PC-9 (cell line): ENCODE measurements at regions not wholly inside any gene's neighbourhood (a gene's known extent, or its start where the extent isn't known, plus 50 kb on each side); places are given as distances from the start of the nearest gene placed in this dataset.

Source experiments
- BruUV-seq: library from RNA; stranded (reverse); fragments of 400-500 nt; replicated peaks from 2 replicates; lab custom pipeline; 2021; lab: Mats Ljungman, UMichigan
- CTCF ChIA-PET: fragments of 300-600 bp; sonication (Branson Sonifier 250); formaldehyde crosslinking; loops from one replicate; lab custom pipeline; 2022; ENCODE audit warnings: antibody characterized with exemption; lab: Charles Lee
- POLR2A ChIA-PET: fragments of 300-600 bp; sonication (Branson Sonifier 250); formaldehyde crosslinking; loops from one replicate; lab custom pipeline; 2022; ENCODE audit warnings: antibody characterized with exemption; ENCODE audit not compliant: unreplicated experiment; lab: Charles Lee
- DNase-seq, 2 experiments: peaks; one replicate each; pipeline versions ENCODE4 v3.0.0 to v3.0.0-alpha.2; 2015 to 2022; ENCODE audit warnings: mixed read lengths in 1 of 2
- H2AFZ ChIP-seq: fragments of 200-600 bp; sonication (generic); 2 replicates; pipeline ENCODE4 v1.8.1; 2017; ENCODE audit warnings: antibody characterized with exemption
- H3F3A ChIP-seq: fragments of 200-600 bp; sonication (generic); 2 replicates; pipeline ENCODE4 v1.8.1; 2017; ENCODE audit warnings: antibody characterized with exemption, mild to moderate bottlenecking, low read depth; ENCODE audit not compliant: insufficient read depth
- H3K27ac ChIP-seq: fragments of 200-600 bp; sonication (generic); 2 replicates; pipeline ENCODE4 v1.6.1; 2016; ENCODE audit warnings: mixed run types
- H3K27me3 ChIP-seq: fragments of 200-600 bp; sonication (generic); 2 replicates; pipeline ENCODE4 v1.6.1; 2016; ENCODE audit warnings: low read depth, mixed run types; ENCODE audit not compliant: insufficient read depth
- H3K36me3 ChIP-seq: fragments of 200-600 bp; sonication (generic); 2 replicates; pipeline ENCODE4 v1.6.1; 2016; ENCODE audit warnings: low read depth, mixed run types
- H3K4me1 ChIP-seq: fragments of 200-600 bp; sonication (generic); replicated peaks from 2 replicates; pipeline ENCODE4 v1.6.1; 2016; ENCODE audit warnings: mixed run types; ENCODE audit not compliant: insufficient read depth
- H3K4me2 ChIP-seq: fragments of 200-600 bp; sonication (generic); 2 replicates; pipeline ENCODE4 v1.6.1; 2017; ENCODE audit warnings: mixed run types
- H3K4me3 ChIP-seq: fragments of 200-600 bp; sonication (generic); 2 replicates; pipeline ENCODE4 v1.6.1; 2016; ENCODE audit warnings: mixed run types
- H3K79me2 ChIP-seq: fragments of 200-600 bp; sonication (generic); 2 replicates; pipeline ENCODE4 v1.6.1; 2017; ENCODE audit warnings: low read depth, mixed run types
- H3K9me2 ChIP-seq: fragments of 200-600 bp; sonication (generic); 2 replicates; pipeline ENCODE4 v1.8.1; 2017; ENCODE audit warnings: mild to moderate bottlenecking; ENCODE audit not compliant: insufficient read depth
- H3K9me3 ChIP-seq: fragments of 200-600 bp; sonication (generic); 2 replicates; pipeline ENCODE4 v1.8.1; 2016; ENCODE audit warnings: low read depth; ENCODE audit not compliant: insufficient read depth
- H4K20me1 ChIP-seq: fragments of 200-600 bp; sonication (generic); 2 replicates; pipeline ENCODE4 v1.8.1; 2017; ENCODE audit not compliant: insufficient read depth
- EZH2 ChIP-seq: fragments of 200-600 bp; sonication (generic); IDR thresholded peaks from 2 replicates; pipeline ENCODE4 v1.8.0; 2017; ENCODE audit warnings: antibody characterized with exemption, low read depth
- intact Hi-C: fragments of 100-400 bp; cut with micrococcal nuclease; formaldehyde crosslinking; loops from one replicate; pipeline ENCODE4 v1.10.0; 2022; ENCODE audit not compliant: unreplicated experiment
- TF ChIP-seq, protein P1 (sequence below): fragments of 200-600 bp; sonication (generic); conservative IDR thresholded peaks from 2 replicates; pipeline ENCODE4 v1.6.1; 2017; ENCODE audit warnings: mixed run types, antibody characterized with exemption, mild to moderate bottlenecking, moderate library complexity

DNA sequence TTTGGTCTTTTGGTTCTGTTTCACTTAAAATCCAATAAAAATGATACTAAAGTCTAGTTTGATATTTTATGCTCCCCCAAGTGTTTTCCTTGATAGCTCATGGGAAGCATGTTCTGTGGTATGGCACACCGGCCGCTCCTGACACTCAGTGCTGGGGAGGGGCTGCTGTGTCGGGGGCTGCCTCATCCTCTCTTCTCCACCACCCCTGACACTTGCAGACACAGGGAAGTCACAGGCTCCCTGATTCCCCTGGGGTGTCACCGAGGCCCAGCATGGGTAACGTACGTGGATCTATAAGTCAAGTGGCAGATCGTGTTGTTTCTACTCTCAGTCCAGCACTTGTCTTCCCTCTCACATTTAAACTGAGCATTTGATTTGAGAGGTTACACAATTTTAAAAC, 508.6 kb downstream of the TNS3 start:
- no peaks in the 10 kb centered on the region for H3F3A ChIP-seq
- ChIA-PET POLR2A (no interaction called here), CTCF (no interaction called here)
- no peak overlapping the region for H3K27ac ChIP-seq
- no peaks in the 10 kb centered on the region for H3K9me2 ChIP-seq
- no peaks in the 10 kb centered on the region for H3K79me2 ChIP-seq
- no peaks in the 10 kb centered on the region for H3K36me3 ChIP-seq
- H4K20me1 ChIP-seq = no peaks in the 10 kb centered on the region
- TF ChIP-seq, protein P1, sequence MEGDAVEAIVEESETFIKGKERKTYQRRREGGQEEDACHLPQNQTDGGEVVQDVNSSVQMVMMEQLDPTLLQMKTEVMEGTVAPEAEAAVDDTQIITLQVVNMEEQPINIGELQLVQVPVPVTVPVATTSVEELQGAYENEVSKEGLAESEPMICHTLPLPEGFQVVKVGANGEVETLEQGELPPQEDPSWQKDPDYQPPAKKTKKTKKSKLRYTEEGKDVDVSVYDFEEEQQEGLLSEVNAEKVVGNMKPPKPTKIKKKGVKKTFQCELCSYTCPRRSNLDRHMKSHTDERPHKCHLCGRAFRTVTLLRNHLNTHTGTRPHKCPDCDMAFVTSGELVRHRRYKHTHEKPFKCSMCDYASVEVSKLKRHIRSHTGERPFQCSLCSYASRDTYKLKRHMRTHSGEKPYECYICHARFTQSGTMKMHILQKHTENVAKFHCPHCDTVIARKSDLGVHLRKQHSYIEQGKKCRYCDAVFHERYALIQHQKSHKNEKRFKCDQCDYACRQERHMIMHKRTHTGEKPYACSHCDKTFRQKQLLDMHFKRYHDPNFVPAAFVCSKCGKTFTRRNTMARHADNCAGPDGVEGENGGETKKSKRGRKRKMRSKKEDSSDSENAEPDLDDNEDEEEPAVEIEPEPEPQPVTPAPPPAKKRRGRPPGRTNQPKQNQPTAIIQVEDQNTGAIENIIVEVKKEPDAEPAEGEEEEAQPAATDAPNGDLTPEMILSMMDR = no peak
- TF ChIP-seq EZH2 = no peak
- H3K4me3 ChIP-seq = no peak overlapping the region
- no peak overlapping the region for H3K4me2 ChIP-seq
- no peaks in the 10 kb centered on the region for H3K9me3 ChIP-seq
- BruUV-seq = no TSS peak
- no peak for DNase-seq
- intact Hi-C loops = no loop called here
- H3K27me3 ChIP-seq = no peaks in the 10 kb centered on the region
- H2AFZ ChIP-seq = no peak overlapping the region
- H3K4me1 ChIP-seq = no peaks in the 10 kb centered on the region

DNA sequence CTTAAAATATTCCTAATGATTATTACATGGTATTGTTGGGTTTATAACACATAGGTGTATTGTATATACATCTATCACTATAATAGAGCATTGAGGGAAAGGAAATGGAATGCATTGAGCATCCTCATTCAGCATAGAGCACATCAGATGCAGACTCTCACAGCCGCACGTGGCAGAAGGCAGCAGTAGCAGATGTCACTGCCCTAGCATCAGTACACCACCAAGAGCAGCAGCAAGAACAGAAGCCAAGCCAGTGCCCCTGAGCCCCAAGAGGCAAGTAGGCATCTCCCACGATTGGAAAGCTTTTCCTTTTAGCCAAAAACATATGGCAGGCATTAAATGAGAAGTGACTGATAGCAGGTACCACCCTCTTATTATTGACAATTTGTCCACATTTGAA, 510.0 kb downstream of the TNS3 start:
- no peak for DNase-seq
- no peaks in the 10 kb centered on the region for H3F3A ChIP-seq
- no peaks in the 10 kb centered on the region for H3K27me3 ChIP-seq
- H3K9me2 ChIP-seq = no peaks in the 10 kb centered on the region
- H2AFZ ChIP-seq = no peak overlapping the region
- no peaks in the 10 kb centered on the region for H3K4me1 ChIP-seq
- H3K27ac ChIP-seq = no peak overlapping the region
- BruUV-seq = no TSS peak
- no peaks in the 10 kb centered on the region for H4K20me1 ChIP-seq
- H3K36me3 ChIP-seq = no peaks in the 10 kb centered on the region
- POLR2A ChIA-PET = no interaction called here
- intact Hi-C loops = no loop called here
- TF ChIP-seq, protein P1 = no peak
- TF ChIP-seq EZH2 = no peak
- H3K4me2 ChIP-seq = no peak overlapping the region
- no peaks in the 10 kb centered on the region for H3K9me3 ChIP-seq
- no peaks in the 10 kb centered on the region for H3K79me2 ChIP-seq
- no peak overlapping the region for H3K4me3 ChIP-seq
- CTCF ChIA-PET = no interaction called here

DNA sequence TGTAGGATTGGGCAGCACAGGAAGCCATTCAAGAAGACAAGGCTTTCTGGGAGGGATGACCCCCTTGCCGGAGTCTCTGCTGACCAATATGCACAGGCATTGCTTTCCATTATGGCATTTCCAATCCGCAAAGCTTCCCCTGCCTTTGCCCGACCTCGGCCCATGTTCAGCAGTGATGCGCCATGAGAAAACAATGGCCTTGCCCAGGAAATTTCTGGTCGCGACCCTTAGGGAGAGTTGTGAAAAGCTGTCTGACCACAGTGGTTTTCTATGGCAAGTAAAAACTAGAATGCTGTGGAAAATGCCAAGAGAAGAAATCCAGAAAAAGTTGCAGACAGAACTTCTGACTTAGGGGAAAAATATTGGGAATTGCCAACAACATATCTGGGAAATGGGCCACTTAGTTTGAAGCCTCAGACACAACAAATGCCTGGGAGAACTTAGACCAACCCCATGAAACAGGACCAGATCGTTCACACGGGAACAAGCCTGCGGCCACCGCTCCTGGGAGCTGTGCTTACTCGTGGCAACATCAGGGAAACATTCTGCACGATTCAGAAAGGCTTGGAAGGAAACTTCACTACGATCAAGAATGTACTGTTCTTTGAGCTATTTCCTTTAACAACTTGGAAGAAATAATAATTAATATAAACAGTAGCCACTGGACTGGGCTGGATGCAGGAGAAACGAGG, 512.4 kb downstream of the TNS3 start:
- Histone ChIP-seq H2AFZ (no peak overlapping the region), H3K27ac (no peak overlapping the region), H3K27me3 (no peaks in the 10 kb centered on the region), H4K20me1 (no peaks in the 10 kb centered on the region), H3K79me2 (no peaks in the 10 kb centered on the region), H3K9me3 (no peaks in the 10 kb centered on the region), H3K36me3 (no peaks in the 10 kb centered on the region), H3K9me2 (no peaks in the 10 kb centered on the region), H3F3A (no peaks in the 10 kb centered on the region), H3K4me2 (no peak overlapping the region), H3K4me3 (no peak overlapping the region), H3K4me1 (no peaks in the 10 kb centered on the region)
- intact Hi-C loops = no loop called here
- ChIA-PET CTCF (no interaction called here), POLR2A (interaction anchor here (0.7 kb wide), 1 partner anchor 1001 kb away, joined by 5 read pairs; no protein-coding TSS in a partner anchor)
- no TSS peak for BruUV-seq
- TF ChIP-seq, protein P1 = no peak
- TF ChIP-seq EZH2 = no peak
- no peak for DNase-seq
